HEK293 (cell line): ENCODE measurements at regions not wholly inside any gene's neighbourhood (a gene's known extent, or its start where the extent isn't known, plus 50 kb on each side); places are given as distances from the start of the nearest gene placed in this dataset.

ENCODE experiments used
- HOXA7 ChIP-seq: sonication (generic); formaldehyde crosslinking; IDR thresholded peaks from 2 replicates; pipeline ENCODE4 v1.8.1; 2022; ENCODE audit warnings: missing genetic modification reagents, borderline replicate concordance
- ZFP41 ChIP-seq: fragments of 450-650 bp; formaldehyde crosslinking; IDR thresholded peaks from 2 replicates; pipeline ENCODE4 v1.5.1; 2016; ENCODE audit warnings: missing biosample characterization, missing genetic modification characterization, borderline replicate concordance
- ZNF175 ChIP-seq: fragments of 450-650 bp; formaldehyde crosslinking; IDR thresholded peaks from 2 replicates; pipeline ENCODE4 v1.5.1; 2016; ENCODE audit warnings: missing biosample characterization, missing genetic modification characterization
- ZNF623 ChIP-seq: fragments of 450-650 bp; formaldehyde crosslinking; IDR thresholded peaks from 2 replicates; pipeline ENCODE4 v1.5.1; 2016; ENCODE audit warnings: missing biosample characterization, missing genetic modification characterization
- ZNF747 ChIP-seq: fragments of 450-650 bp; formaldehyde crosslinking; IDR thresholded peaks from 2 replicates; pipeline ENCODE4 v1.5.1; 2016; ENCODE audit warnings: missing biosample characterization, missing genetic modification characterization
- TF ChIP-seq, protein P1 (sequence below): fragments of 450-650 bp; formaldehyde crosslinking; IDR thresholded peaks from 2 replicates; pipeline ENCODE4 v1.5.1; 2016; ENCODE audit warnings: missing biosample characterization, missing genetic modification characterization
- TF ChIP-seq, protein P2 (sequence below): IDR thresholded peaks from 2 replicates; pipeline ENCODE4 v1.6.1; 2011; ENCODE audit warnings: mild to moderate bottlenecking, low read depth, low read length, borderline replicate concordance
- TF ChIP-seq, protein P3 (sequence below): fragments of 450-650 bp; formaldehyde crosslinking; IDR thresholded peaks from 2 replicates; pipeline ENCODE4 v1.5.1; 2016; ENCODE audit warnings: missing biosample characterization, missing genetic modification characterization
- TF ChIP-seq, protein P4 (sequence below): fragments of 450-650 bp; formaldehyde crosslinking; IDR thresholded peaks from 2 replicates; pipeline ENCODE4 v1.5.1; 2016; ENCODE audit warnings: missing biosample characterization, missing genetic modification characterization, low read depth

GRCh38 chr5:27788184-27788583 lies 749.8 kb upstream of the CDH9 start:
- TF ChIP-seq, protein P1, sequence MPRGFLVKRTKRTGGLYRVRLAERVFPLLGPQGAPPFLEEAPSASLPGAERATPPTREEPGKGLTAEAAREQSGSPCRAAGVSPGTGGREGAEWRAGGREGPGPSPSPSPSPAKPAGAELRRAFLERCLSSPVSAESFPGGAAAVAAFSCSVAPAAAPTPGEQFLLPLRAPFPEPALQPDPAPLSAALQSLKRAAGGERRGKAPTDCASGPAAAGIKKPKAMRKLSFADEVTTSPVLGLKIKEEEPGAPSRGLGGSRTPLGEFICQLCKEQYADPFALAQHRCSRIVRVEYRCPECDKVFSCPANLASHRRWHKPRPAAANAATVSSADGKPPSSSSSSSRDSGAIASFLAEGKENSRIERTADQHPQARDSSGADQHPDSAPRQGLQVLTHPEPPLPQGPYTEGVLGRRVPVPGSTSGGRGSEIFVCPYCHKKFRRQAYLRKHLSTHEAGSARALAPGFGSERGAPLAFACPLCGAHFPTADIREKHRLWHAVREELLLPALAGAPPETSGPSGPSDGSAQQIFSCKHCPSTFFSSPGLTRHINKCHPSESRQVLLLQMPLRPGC = no peak
- TF ChIP-seq ZNF175 (tag by site-specific recombination) (no peak), ZFP41 (no peak), HOXA7 (CRISPR knock-in tag) (no peak), ZNF747 (no peak), ZNF623 (tag by site-specific recombination) (no peak)
- TF ChIP-seq, protein P2, sequence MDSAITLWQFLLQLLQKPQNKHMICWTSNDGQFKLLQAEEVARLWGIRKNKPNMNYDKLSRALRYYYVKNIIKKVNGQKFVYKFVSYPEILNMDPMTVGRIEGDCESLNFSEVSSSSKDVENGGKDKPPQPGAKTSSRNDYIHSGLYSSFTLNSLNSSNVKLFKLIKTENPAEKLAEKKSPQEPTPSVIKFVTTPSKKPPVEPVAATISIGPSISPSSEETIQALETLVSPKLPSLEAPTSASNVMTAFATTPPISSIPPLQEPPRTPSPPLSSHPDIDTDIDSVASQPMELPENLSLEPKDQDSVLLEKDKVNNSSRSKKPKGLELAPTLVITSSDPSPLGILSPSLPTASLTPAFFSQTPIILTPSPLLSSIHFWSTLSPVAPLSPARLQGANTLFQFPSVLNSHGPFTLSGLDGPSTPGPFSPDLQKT = no peak
- TF ChIP-seq, protein P3, sequence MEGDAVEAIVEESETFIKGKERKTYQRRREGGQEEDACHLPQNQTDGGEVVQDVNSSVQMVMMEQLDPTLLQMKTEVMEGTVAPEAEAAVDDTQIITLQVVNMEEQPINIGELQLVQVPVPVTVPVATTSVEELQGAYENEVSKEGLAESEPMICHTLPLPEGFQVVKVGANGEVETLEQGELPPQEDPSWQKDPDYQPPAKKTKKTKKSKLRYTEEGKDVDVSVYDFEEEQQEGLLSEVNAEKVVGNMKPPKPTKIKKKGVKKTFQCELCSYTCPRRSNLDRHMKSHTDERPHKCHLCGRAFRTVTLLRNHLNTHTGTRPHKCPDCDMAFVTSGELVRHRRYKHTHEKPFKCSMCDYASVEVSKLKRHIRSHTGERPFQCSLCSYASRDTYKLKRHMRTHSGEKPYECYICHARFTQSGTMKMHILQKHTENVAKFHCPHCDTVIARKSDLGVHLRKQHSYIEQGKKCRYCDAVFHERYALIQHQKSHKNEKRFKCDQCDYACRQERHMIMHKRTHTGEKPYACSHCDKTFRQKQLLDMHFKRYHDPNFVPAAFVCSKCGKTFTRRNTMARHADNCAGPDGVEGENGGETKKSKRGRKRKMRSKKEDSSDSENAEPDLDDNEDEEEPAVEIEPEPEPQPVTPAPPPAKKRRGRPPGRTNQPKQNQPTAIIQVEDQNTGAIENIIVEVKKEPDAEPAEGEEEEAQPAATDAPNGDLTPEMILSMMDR (tag by site-specific recombination) = no peak
- TF ChIP-seq, protein P4, sequence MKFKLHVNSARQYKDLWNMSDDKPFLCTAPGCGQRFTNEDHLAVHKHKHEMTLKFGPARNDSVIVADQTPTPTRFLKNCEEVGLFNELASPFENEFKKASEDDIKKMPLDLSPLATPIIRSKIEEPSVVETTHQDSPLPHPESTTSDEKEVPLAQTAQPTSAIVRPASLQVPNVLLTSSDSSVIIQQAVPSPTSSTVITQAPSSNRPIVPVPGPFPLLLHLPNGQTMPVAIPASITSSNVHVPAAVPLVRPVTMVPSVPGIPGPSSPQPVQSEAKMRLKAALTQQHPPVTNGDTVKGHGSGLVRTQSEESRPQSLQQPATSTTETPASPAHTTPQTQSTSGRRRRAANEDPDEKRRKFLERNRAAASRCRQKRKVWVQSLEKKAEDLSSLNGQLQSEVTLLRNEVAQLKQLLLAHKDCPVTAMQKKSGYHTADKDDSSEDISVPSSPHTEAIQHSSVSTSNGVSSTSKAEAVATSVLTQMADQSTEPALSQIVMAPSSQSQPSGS (tag by site-specific recombination) = no peak
